ENCODE measurements at regions not wholly inside any gene's neighbourhood (a gene's known extent, or its start where the extent isn't known, plus 50 kb on each side); places are given as distances from the start of the nearest gene placed in this dataset.
A peak's percentile ranks its signal among the peaks of the same experiment; 100 is the strongest.
"Not testable (repeated sequence)": the region's sequence is repeated elsewhere in the genome, so short reads cannot be mapped to it uniquely, and the experiment has no call there.

DNA sequence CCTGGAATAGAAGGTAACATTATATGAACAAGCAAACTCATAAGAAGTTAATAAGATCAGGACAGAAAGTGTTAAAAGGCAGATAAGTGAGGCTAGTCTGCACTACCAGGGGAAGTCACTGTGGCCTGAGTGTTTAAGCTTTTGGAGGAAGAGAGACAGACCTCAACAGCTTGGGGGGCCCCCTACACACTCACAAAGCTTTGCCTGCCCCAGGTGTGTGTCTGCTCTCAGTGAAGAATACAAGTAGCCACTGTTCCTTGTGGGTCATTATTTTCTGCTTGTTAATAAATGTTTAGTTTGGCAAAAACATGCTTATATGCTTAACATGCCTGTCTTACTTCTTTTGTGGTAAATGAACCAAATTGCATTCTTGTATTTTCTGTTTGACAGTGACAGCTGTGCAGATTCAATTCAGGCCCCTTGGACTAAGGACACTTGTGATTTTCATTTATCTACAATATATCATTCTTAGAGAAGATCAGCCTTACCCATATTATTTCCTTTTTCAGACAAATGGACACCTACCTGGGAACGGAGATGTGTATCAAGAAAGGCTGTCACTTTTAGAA is 50.7 kb upstream of the C12orf71 start:
- TF ChIP-seq, protein P1, sequence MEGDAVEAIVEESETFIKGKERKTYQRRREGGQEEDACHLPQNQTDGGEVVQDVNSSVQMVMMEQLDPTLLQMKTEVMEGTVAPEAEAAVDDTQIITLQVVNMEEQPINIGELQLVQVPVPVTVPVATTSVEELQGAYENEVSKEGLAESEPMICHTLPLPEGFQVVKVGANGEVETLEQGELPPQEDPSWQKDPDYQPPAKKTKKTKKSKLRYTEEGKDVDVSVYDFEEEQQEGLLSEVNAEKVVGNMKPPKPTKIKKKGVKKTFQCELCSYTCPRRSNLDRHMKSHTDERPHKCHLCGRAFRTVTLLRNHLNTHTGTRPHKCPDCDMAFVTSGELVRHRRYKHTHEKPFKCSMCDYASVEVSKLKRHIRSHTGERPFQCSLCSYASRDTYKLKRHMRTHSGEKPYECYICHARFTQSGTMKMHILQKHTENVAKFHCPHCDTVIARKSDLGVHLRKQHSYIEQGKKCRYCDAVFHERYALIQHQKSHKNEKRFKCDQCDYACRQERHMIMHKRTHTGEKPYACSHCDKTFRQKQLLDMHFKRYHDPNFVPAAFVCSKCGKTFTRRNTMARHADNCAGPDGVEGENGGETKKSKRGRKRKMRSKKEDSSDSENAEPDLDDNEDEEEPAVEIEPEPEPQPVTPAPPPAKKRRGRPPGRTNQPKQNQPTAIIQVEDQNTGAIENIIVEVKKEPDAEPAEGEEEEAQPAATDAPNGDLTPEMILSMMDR (IDR thresholded peaks at IDR 0.05; ENCODE audit: insufficient read depth, low read depth, low read length, missing control alignments) = no peak
- DNase-seq (ENCODE audit: low read depth) = peak; percentile 24
- no peak overlapping the region for H3K4me3 ChIP-seq (ENCODE audit: low read depth, low read length)

DNA sequence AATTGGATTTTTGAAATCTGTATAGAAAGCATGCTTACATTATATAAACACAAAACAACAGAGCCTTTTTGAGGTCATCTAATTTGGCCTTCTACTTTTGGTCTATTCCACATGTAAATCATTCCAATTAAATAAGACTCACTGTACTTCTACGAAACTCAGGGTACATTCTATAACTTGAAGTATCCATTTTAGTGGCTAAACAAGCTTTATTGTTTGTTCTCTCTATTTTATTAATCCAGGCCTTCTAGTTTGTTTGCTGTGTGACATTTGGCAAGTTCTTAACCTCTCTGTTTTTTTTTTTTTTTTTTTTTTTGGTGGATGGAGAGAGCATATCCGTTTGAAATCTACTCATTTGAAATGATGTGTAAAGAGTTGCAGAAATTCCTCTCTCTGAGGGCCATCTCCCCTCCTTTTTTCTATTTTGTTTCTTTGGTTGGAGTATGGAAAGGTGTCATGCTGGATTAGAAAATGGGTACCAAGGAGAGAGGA is 58.1 kb upstream of the C12orf71 start:
- DNase-seq (ENCODE audit: low read depth) = no peak
- TF ChIP-seq, protein P1 (IDR thresholded peaks at IDR 0.05; ENCODE audit: insufficient read depth, low read depth, low read length, missing control alignments) = no peak
- no peak overlapping the region for H3K4me3 ChIP-seq (ENCODE audit: low read depth, low read length)

DNA sequence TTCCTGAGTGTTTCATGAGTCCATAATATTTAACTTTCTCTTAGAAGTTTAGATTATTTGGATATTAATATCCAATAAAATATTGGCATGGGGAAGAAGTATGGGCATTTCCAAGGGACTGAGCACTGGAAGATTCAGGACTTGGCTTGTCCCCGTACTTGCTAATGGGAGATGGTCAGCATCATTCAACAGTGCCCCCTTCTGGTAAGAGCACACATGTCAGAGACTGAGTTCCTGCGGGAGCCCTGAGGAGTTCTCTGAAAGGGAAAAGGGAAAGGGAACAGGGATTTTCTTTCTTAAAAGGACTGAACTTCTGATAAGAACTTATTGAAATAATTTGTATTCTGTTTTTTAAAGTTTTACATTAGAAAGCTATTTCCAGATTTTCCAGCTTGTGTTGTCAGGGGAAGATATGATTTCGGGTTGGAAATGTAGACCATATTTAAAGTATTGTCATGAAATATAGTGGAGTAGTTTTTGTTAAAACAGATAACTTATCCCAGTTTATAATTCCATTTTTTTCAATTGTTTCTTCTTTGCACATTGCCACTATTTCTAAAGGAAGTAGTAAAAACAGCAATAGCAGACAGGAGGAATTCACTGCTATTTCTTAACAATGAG is 59.8 kb upstream of the C12orf71 start:
- TF ChIP-seq, protein P1 (IDR thresholded peaks at IDR 0.05; ENCODE audit: insufficient read depth, low read depth, low read length, missing control alignments) = peak; percentile 69
- peak; percentile 79 for DNase-seq (ENCODE audit: low read depth)
- no peak overlapping the region for H3K4me3 ChIP-seq (ENCODE audit: low read depth, low read length)

DNA sequence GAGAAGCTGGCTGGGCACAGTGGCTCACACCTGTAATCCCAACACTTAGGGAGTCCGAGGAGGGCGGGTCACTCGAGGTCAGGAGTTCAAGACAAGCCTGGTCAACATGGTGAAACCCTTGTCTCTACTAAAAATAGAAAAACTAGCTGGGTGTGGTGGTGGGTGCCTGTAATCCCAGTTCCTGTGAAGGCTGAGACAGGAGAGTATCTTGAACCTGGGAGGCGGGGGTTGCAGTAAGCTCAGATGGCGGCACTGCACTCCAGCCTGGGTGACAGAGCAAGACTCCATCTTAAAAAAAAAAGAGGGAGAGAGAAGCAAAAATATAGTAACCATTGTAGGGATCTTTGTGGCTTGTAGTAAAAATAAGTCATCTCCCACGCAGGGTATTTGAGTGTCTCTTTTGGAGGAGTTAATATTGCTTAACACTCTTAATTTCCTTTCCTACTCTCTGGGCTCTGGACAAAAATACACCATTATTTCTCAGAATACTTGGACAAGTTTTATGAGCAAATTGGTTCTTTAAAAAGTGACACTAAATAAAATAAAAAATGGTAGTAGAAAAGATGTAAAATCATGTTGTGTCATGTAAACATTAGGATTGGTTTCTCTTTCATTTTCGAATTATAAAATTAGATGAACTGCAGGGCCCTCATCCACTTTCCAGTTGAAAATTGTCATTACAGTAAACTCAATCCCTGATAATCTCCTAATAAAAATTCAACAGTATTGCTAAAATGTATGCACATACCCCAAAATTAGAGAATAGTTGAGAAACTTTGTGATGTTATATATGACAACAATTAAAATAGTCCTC is 61.1 kb upstream of the C12orf71 start:
- DNase-seq (ENCODE audit: low read depth) = no peak

DNA sequence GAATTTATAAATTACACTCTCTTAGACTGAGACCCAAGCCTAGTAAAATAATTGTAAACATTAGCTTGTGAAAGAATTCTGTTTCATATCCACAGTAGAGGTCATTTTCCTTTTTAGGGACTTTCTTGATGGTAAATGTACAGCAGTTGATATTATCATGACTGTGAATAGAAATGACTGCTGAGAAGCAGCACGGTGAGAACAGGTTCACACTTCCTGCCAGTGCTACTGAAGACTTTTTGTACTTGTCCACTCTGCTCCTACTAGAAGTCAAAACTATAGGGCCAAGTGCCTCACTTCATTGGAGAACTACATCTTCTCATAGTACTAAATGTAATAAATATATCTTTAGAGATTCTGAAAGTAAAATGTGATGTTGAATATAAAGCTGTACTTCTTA is 63.3 kb upstream of the C12orf71 start:
- not testable (repeated sequence) for H3K4me3 ChIP-seq (ENCODE audit: low read depth, low read length)
- peak; percentile 35 for DNase-seq (ENCODE audit: low read depth)

More for the DNA sequence above, 61.1 kb upstream of the C12orf71 start:
- H3K4me3 ChIP-seq (ENCODE audit: low read depth, low read length) = no peak overlapping the region
- TF ChIP-seq, protein P1 (IDR thresholded peaks at IDR 0.05; ENCODE audit: insufficient read depth, low read depth, low read length, missing control alignments) = no peak

DNA sequence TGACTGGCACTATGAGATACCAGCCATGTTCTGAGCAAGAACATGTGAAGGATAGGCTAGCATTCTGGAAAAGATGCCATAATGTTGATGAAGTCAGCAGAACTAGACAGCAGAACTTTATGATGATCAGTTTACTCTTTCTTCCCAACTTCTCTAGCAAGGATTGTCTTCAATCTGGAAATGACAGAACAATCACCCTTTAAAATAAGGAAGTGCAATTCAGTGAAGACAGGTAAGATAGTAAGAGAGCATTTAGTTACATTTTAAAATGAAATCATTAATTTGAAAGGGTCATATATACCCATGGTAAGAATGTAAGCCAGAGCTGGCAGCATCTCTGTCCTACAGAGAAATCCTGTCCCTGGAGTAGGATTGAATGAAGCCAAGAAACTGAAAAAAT is 66.0 kb upstream of the C12orf71 start:
- no peak overlapping the region for H3K4me3 ChIP-seq (ENCODE audit: low read depth, low read length)
- no peak for DNase-seq (ENCODE audit: low read depth)
- TF ChIP-seq, protein P1 (IDR thresholded peaks at IDR 0.05; ENCODE audit: insufficient read depth, low read depth, low read length, missing control alignments) = no peak

DNA sequence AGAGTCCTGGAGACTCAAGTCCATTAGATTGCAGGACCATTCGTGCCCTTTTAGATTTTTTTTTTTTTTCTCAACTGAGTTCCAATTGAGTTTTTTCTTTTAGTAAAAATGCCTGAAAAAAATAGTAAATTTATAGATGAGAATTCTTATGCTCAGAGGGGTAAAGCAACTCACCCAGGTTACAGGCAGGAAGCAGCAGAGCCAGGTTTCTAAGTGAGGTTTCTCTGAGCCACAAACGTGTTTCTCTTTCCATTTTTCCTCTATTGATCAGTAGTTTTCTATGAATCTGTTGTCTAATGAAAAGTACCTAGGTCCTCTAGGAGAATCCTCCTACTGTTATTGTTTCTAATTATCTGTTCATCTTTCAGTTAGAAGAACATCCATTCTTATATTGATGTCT is 66.4 kb upstream of the C12orf71 start:
- no peak overlapping the region; the same call in 1 of the 2 replicates for H3K4me3 ChIP-seq (ENCODE audit: low read depth, low read length)
- peak; percentile 53 for DNase-seq (ENCODE audit: low read depth)
- TF ChIP-seq, protein P1 (IDR thresholded peaks at IDR 0.05; ENCODE audit: insufficient read depth, low read depth, low read length, missing control alignments) = no peak
